Panc1 (cell line): ENCODE measurements at regions not wholly inside any gene's neighbourhood (a gene's known extent, or its start where the extent isn't known, plus 50 kb on each side); places are given as distances from the start of the nearest gene placed in this dataset.

ENCODE experiments used
- ATAC-seq: fragments of 200-7000 bp; cut with Tn5 transposase; 2 replicates; pipeline ENCODE4 v1.9.1; 2020; ENCODE audit warnings: mild to moderate bottlenecking, moderate library complexity
- BruUV-seq: library from RNA; stranded (reverse); fragments of 400-500 nt; replicated peaks from 2 replicates; lab custom pipeline; 2021; lab: Mats Ljungman, UMichigan
- CTCF ChIA-PET: fragments of 300-600 bp; sonication (Branson Sonifier 250); formaldehyde crosslinking; loops from one replicate; lab custom pipeline; 2022; ENCODE audit warnings: antibody characterized with exemption; lab: Charles Lee
- POLR2A ChIA-PET: fragments of 300-600 bp; sonication (Branson Sonifier 250); formaldehyde crosslinking; loops from one replicate; lab custom pipeline; 2022; ENCODE audit warnings: antibody characterized with exemption; lab: Charles Lee
- DNase-seq: peaks from one replicate; pipeline ENCODE4 v3.0.0-alpha.2; 2010; ENCODE audit warnings: low read depth, low spot score
- H3K27ac ChIP-seq: 2 replicates; pipeline ENCODE4 v1.5.1; 2011; ENCODE audit warnings: mild to moderate bottlenecking, low read length, inconsistent platforms
- H3K27me3 ChIP-seq: fragments of 200-500 bp; sonication (Bioruptor generic); 2 replicates; pipeline ENCODE4 v1.6.0; 2014; ENCODE audit warnings: low read length, inconsistent platforms; ENCODE audit not compliant: control insufficient read depth, insufficient read depth
- H3K36me3 ChIP-seq: fragments of 200-500 bp; sonication (Bioruptor generic); 2 replicates; pipeline ENCODE4 v1.5.1; 2014; ENCODE audit warnings: inconsistent platforms, mild to moderate bottlenecking, low read length, moderate library complexity; ENCODE audit not compliant: control insufficient read depth, insufficient read depth
- H3K4me1 ChIP-seq: 2 replicates; pipeline ENCODE4 v1.5.1; 2011; ENCODE audit warnings: inconsistent platforms, mild to moderate bottlenecking, low read length, moderate library complexity; ENCODE audit not compliant: control insufficient read depth, insufficient read depth
- H3K4me3 ChIP-seq, 2 experiments: 2 replicates each; pipeline ENCODE4 v1.5.1; 2011 to 2012; ENCODE audit warnings: low read depth in 2 of 2, low read length in 2 of 2, mild to moderate bottlenecking in 2 of 2, inconsistent platforms in 1 of 2, moderate library complexity in 1 of 2
- H3K9me3 ChIP-seq: fragments of 200-500 bp; sonication (Bioruptor generic); 2 replicates; pipeline ENCODE4 v1.5.1; 2014; ENCODE audit warnings: low read depth, mild to moderate bottlenecking, inconsistent platforms, low read length, moderate library complexity; ENCODE audit not compliant: control insufficient read depth, insufficient read depth
- CTCF ChIP-seq: fragments of 450-650 bp; IDR thresholded peaks from 2 replicates; pipeline ENCODE4 v1.5.1; 2017; ENCODE audit warnings: mild to moderate bottlenecking
- POLR2AphosphoS5 ChIP-seq: IDR thresholded peaks from 2 replicates; pipeline ENCODE4 v1.6.1; 2012; ENCODE audit warnings: mild to moderate bottlenecking, low read depth, low read length, moderate library complexity
- SIN3A ChIP-seq: IDR thresholded peaks from 2 replicates; pipeline ENCODE4 v1.6.1; 2012; ENCODE audit warnings: low read depth, mild to moderate bottlenecking, low read length, moderate library complexity, borderline replicate concordance; ENCODE audit not compliant: insufficient read depth
- TCF7L2 ChIP-seq: IDR thresholded peaks from 2 replicates; pipeline ENCODE4 v1.6.1; 2011; ENCODE audit warnings: mild to moderate bottlenecking, low read depth, low read length, inconsistent platforms
- in situ Hi-C: cut with HindIII; loops from 2 replicates; pipeline ENCODE4 v1.10.0; 2016; ENCODE audit warnings: low sequenced_read_pairs, low pct_unique_long_range_greater_than_20kb
- intact Hi-C: fragments of 100-400 bp; cut with micrococcal nuclease; formaldehyde crosslinking; loops from one replicate; pipeline ENCODE4 v1.10.0; 2022; ENCODE audit not compliant: unreplicated experiment
- TF ChIP-seq, protein P1 (sequence below), 2 experiments: IDR thresholded peaks; 2 replicates each; pipeline ENCODE4 v1.6.1; 2011 to 2012; ENCODE audit warnings: low read depth in 2 of 2, control low read depth in 1 of 2, low read length in 1 of 2, mild to moderate bottlenecking in 1 of 2, moderate library complexity in 1 of 2; ENCODE audit not compliant: insufficient read depth in 1 of 2

GRCh38 chr1:218112862-218113261 is 172.2 kb upstream of the RRP15 start:
- no TSS peak for BruUV-seq
- in situ Hi-C loops = no loop called here
- TF ChIP-seq POLR2AphosphoS5 (no peak), CTCF (no peak), TCF7L2 (no peak), SIN3A (no peak)
- TF ChIP-seq, protein P1, sequence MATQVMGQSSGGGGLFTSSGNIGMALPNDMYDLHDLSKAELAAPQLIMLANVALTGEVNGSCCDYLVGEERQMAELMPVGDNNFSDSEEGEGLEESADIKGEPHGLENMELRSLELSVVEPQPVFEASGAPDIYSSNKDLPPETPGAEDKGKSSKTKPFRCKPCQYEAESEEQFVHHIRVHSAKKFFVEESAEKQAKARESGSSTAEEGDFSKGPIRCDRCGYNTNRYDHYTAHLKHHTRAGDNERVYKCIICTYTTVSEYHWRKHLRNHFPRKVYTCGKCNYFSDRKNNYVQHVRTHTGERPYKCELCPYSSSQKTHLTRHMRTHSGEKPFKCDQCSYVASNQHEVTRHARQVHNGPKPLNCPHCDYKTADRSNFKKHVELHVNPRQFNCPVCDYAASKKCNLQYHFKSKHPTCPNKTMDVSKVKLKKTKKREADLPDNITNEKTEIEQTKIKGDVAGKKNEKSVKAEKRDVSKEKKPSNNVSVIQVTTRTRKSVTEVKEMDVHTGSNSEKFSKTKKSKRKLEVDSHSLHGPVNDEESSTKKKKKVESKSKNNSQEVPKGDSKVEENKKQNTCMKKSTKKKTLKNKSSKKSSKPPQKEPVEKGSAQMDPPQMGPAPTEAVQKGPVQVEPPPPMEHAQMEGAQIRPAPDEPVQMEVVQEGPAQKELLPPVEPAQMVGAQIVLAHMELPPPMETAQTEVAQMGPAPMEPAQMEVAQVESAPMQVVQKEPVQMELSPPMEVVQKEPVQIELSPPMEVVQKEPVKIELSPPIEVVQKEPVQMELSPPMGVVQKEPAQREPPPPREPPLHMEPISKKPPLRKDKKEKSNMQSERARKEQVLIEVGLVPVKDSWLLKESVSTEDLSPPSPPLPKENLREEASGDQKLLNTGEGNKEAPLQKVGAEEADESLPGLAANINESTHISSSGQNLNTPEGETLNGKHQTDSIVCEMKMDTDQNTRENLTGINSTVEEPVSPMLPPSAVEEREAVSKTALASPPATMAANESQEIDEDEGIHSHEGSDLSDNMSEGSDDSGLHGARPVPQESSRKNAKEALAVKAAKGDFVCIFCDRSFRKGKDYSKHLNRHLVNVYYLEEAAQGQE (IDR thresholded peaks at IDR 0.05; ENCODE audit: insufficient read depth in 1 of 2, low read depth in 2 of 2, low read length in 1 of 2) = no peak
- Histone ChIP-seq H3K9me3 (no peaks in the 10 kb centered on the region), H3K4me3 (no peak overlapping the region), H3K36me3 (no peaks in the 10 kb centered on the region), H3K27ac (no peak overlapping the region), H3K4me1 (no peaks in the 10 kb centered on the region), H3K27me3 (no peaks in the 10 kb centered on the region)
- DNase-seq (no peak), ATAC-seq (no peak)
- POLR2A ChIA-PET = no interaction called here
- CTCF ChIA-PET = no interaction called here
- intact Hi-C loops = no loop called here

- POLR2A ChIA-PET = no interaction called here
- no peak for ATAC-seq
- Histone ChIP-seq H3K27ac (no peak overlapping the region), H3K36me3 (no peaks in the 10 kb centered on the region), H3K4me1 (no peaks in the 10 kb centered on the region), H3K4me3 (no peak overlapping the region), H3K9me3 (no peaks in the 10 kb centered on the region), H3K27me3 (no peaks in the 10 kb centered on the region)
- no peak for DNase-seq
- TF ChIP-seq TCF7L2 = no peak
- no peak for TF ChIP-seq POLR2AphosphoS5
- CTCF ChIA-PET = no interaction called here
- intact Hi-C loops (no loop called here), in situ Hi-C loops (no loop called here)
- no TSS peak for BruUV-seq
Observed at GRCh38 chr1:218123968-218124367, 161.1 kb upstream of the RRP15 start.

DNA sequence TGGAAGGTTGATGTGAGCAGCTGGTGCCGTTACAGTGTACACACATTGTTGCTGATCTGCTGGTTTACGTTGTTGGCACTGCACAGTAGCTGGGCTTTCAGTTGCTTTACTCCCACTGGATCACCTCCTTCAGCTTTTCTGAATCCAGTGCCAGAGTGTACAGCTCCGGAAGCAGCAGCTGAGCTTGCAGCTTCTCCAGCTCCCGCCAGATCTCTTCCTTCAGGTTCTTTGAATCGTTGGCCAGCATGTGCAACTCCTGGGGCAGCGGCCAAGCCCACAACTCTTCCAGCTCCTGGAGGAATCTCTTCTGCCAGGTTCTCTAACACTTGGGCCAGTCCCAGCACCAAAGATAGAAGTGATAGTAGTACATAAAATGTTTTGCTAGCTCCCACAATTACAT is 149.7 kb upstream of the RRP15 start:
- no peak for ATAC-seq
- CTCF ChIA-PET = no interaction called here
- intact Hi-C loops = no loop called here
- Histone ChIP-seq H3K36me3 (no peaks in the 10 kb centered on the region), H3K4me1 (no peaks in the 10 kb centered on the region), H3K9me3 (no peaks in the 10 kb centered on the region), H3K27ac (no peak overlapping the region), H3K4me3 (no peak overlapping the region), H3K27me3 (no peaks in the 10 kb centered on the region)
- no peak for TF ChIP-seq POLR2AphosphoS5
- no peak for TF ChIP-seq SIN3A
- TF ChIP-seq TCF7L2 = no peak
- TF ChIP-seq, protein P1 (IDR thresholded peaks at IDR 0.05; ENCODE audit: insufficient read depth in 1 of 2, low read depth in 2 of 2, low read length in 1 of 2) = no peak
- no peak for TF ChIP-seq CTCF
- POLR2A ChIA-PET = no interaction called here
- no TSS peak for BruUV-seq
- in situ Hi-C loops = no loop called here
- no peak for DNase-seq
